GM19023 (cell line): ENCODE measurements at regions not wholly inside any gene's neighbourhood (a gene's known extent, or its start where the extent isn't known, plus 50 kb on each side); places are given as distances from the start of the nearest gene placed in this dataset.
A peak's percentile ranks its signal among the peaks of the same experiment; 100 is the strongest.
"Not testable (repeated sequence)": the region's sequence is repeated elsewhere in the genome, so short reads cannot be mapped to it uniquely, and the experiment has no call there.

ENCODE experiments used
- ATAC-seq: cut with Tn5 transposase; IDR thresholded peaks from one replicate; pipeline ENCODE4 v1.9.1; 2021; ENCODE audit warnings: mild to moderate bottlenecking, moderate library complexity; ENCODE audit not compliant: unreplicated experiment

- ATAC-seq: not testable (repeated sequence)
Measured at GRCh38 chr10:59975918-59976317, 69.6 kb upstream of the CCDC6 start.

GRCh38 chr10:59971915-59972314, 65.6 kb upstream of the CCDC6 start:
- ATAC-seq: no peak

GRCh38 chr10:59970396-59971368, 64.3 kb upstream of the CCDC6 start:
- peak; percentile 61 for ATAC-seq

- no peak for ATAC-seq
Measured at GRCh38 chr10:59968705-59969104, 62.3 kb upstream of the CCDC6 start.

- ATAC-seq: no peak
Measured at GRCh38 chr10:59967079-59967478, 60.7 kb upstream of the CCDC6 start.

- ATAC-seq: no peak
Measured at GRCh38 chr10:59965899-59966650, 59.7 kb upstream of the CCDC6 start.

- ATAC-seq: no peak
Measured at GRCh38 chr10:59962756-59963155, 56.4 kb upstream of the CCDC6 start.

GRCh38 chr10:59960751-59961150, 54.4 kb upstream of the CCDC6 start:
- no peak for ATAC-seq

- ATAC-seq: no peak
Measured at GRCh38 chr10:59959504-59960018, 53.2 kb upstream of the CCDC6 start.

- no peak for ATAC-seq
Measured at GRCh38 chr10:59958882-59959281, 52.5 kb upstream of the CCDC6 start.

- no peak for ATAC-seq
Measured at GRCh38 chr10:59957975-59958374, 51.6 kb upstream of the CCDC6 start.
